Left renal cortex interstitium (tissue), 4 donors: ENCODE measurements at regions not wholly inside any gene's neighbourhood (a gene's known extent, or its start where the extent isn't known, plus 50 kb on each side); places are given as distances from the start of the nearest gene placed in this dataset.

Experiments
- DNase-seq, 4 donors: peaks; one replicate each; pipeline ENCODE4 v3.0.0-alpha.2; 2013; ENCODE audit warnings: low read depth in 4 of 4, low spot score in 2 of 4, missing footprints in 1 of 4

DNA sequence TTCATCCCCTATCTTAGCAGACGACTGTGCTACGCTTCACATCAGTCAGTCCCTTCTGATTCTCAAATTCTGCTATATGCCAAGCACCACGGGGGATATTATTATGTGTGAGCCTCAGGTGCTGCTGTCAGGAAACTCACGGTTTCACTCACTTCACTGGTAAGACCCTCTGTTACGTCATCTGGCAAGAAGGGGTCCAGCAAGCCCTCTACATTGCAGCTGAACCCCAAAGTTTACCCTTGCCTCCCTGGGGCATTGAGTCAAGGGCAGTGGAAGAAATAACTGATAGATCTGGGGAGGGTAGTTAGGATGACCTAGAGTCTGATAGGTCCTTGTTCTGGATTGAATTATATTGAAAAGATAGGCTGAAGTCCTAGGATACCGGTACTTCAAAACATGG, 237.4 kb downstream of the RRAGC start:
- DNase-seq: no peak

DNA sequence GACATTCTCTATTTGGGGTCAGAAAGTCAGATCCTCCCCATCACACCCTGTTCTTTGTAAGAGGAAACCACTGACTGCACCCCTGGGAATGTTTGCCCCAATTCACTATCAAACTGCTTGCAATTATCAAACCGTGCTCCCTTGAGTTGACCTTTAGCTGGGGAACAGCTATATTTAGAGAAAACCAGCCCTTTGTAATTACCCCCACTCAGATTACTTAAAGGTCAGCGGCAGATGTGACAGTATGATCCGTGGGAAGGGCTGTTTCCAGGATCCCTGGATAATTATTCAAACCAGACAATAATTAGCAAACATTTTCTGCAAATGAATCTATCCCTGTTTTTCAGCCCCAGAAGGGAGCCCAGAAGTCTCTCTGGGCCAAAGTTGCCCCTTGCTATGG, 242.7 kb downstream of the RRAGC start:
- no peak for DNase-seq

DNA sequence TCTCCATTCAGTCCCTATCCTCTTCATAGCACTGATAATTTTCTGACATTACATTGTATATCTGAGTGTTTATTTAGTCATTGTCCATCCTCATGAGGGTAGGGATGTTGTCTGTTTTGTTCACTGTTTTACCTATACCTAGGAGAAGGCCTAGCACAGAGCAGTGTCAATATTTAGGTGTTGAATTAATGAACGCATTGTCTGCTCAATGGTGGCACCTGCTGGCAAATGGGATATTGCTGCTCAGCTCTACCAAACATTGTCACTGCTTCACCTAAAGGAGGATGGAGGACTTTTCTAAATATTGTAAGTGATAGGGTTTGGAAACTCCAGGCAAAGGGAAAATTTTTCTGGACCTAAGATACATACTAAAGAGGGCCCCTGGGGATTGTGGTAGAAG, 243.9 kb downstream of the RRAGC start:
- no peak for DNase-seq

DNA sequence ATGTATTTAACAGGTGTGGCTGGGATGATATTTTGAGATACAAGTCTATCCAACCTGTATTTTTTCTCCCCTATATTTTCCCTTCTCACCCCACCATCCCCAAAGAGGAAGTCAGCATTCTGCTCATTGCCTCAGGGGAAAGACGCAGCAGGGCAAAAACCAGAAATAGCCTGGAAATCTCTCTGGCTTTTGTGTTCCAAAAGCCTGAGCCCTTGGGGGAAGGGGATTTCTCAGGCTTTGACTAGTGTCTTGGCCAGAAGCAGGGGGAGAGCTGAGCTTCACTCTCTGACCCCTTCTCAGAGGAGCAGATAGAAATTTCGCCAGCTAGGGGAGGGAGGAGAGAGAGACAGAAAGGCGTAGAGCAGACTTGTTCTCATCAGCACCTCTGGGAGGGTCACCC, 244.7 kb downstream of the RRAGC start:
- DNase-seq: no peak

DNA sequence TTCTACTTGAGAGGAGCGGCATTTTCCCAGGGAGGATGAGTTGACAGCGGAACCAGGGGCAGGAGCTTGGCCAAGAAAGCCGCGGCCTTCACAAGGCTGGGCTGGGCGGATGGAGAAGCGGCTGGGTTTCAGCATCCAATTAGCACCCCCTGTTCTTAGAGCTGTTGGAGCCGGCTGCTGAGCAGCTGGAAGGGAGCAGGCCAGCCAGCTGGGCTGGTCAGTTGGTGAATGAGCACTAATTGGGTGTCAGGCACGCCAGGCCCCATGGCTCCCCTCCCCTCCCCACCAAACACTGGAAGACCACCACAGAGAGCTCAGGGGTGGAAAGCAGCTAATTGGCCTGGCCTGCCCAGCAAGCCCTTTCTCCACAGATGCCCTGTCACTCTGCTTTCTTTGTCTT, 245.6 kb downstream of the RRAGC start:
- no peak for DNase-seq

DNA sequence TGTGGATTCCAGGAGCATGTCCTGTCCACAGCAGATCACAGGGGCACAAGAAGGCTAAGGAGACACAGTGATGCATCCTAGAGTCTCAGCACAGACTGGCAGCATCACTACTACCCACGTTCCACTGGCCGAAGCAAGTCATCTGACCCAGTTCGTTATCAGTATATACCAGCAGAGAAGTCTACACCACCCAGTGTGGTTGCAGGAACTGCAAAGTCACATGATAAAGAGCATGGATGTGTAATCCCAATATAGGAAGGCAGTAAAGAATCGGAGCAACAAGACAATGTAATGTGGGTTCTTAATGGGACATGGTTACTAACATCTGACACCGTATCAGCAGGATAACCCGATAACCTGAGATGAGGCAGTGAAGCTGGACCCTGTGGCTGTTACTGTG, 246.6 kb downstream of the RRAGC start:
- no peak for DNase-seq

DNA sequence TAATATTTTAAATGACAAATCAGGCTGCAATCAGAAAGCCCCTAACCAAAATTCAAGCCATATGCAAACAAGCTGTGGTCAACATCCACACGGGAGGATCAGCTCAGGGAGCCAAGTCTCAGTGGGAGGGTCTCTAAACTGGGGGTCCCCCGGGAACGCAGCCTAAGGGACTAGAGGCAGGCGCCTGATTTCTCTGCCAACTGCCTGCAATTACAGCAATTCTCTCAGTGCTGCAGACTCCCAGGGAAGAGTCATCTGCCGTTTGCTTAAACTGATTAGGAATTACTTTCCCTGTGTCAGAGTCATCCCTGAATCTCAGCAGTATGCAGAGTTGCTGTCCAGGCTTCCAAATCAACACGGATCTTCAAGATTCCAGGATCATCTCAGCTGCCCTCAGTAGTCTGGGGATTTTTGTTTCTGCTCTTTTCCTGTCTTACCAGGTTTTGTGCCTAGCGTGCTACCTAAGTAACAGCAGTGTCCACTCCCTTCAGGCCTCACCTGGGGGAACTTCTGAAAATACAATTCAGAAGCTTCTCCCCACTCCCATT, 247.8 kb downstream of the RRAGC start:
- DNase-seq: no peak

DNA sequence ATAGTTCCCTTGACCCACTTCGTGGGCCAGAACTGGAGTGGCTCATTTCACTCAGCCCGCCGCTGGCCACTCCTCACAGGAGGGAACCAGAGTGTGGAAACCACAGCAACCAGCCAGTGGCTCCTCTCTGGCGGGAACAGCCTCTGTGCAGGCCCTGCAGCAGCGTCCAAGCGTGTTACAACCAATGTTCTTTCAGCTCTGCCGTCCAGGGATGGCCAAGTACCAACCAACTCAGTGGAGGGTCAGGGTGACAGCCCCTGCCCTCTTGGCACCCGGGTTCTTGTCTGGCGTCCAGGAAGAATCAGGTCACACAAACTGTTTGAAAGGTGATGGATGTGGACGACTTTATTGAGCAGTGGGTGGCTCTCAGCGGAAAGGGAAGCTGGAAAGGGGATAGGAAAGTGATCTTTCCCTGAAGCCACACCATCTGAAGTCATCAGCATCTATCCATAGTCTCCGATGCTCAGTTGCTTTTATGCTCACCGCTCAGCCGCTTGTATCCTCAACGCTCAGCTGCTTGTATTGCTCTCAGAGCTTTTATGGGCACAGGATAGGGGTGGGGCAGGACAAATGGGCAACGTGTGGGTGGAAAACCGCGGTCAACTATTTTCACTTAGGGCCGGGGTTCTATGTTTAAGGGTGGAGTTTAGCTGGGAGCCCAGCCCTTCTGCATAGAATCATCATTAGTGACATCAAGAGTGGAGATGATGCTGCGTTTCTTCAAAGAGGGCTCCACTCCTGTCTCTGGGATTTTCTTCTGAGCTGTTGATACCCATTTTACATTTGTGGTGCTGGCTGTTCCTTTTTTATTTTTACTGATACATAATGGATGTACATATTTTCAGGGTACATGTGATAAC, 250.2 kb downstream of the RRAGC start:
- no peak for DNase-seq

DNA sequence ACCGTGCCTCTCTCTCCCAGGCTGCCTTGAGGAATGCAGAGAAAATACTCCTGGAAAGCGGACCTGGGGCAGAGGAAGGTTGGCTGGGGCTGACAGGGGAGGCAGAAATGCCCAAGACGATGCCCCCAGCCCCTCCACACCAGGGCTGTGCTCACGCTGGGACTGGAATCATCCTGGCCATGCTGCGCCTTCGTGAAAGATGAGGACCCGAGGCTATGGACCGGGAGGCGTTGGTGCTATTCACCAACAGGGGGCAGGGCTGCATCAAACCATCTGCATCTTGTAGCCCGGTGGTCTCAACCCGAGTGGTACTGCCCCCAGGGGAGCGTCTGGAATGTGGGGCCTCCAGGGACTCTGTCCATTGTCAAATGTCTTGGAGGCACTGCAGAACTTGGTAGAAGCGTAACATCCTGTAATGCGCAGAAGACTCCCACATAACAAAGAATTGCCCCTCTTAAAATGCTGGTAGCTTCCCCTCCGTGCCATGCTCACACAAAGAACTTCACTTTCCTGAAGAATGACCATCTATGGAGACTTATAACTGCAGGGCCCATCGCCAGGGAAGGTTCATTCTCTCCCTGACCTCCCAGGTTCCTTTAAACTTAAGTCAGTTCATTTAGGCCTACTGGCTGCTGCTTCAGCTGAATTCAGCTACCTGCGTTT, 251.2 kb downstream of the RRAGC start:
- DNase-seq: no peak

DNA sequence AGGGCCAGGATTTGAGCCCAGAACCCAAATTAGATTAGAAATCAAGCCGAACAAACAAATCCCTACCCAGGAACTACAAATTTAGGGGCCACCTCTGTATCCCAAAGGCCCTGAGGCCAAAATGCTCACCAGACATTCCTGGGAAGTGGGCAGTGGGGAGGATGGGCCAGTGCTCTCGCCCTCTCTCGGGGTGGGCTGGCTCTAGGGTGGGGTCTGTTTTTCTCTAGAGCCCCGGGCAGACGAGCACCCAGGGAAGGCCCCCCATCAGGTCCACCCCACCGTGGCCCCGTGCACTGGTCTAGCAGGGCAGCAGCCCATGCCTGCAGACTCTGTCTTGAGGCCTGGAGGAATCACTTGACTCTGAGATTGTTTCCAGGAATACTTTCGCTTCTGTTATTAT, 252.0 kb downstream of the RRAGC start:
- no peak for DNase-seq

DNA sequence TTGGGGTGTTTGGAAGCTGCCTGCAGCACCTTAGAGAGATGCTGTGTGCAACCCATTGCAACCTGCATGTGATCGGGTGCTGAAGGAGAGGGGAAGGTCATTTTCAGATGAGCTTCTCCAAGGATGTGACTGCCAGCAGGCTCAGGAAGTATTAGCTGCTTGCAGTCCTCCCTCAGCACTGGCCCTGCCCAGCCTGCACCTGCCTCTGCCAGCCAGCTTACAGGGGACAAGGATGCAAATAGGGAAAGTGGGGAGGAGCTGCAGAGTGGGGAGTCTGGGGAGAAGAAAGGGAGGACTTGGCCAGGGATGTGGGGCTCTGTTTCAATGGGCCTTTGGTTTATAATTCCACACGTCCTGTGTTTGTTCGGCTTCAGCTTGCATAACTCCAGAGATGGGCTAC, 254.5 kb downstream of the RRAGC start:
- DNase-seq: no peak

DNA sequence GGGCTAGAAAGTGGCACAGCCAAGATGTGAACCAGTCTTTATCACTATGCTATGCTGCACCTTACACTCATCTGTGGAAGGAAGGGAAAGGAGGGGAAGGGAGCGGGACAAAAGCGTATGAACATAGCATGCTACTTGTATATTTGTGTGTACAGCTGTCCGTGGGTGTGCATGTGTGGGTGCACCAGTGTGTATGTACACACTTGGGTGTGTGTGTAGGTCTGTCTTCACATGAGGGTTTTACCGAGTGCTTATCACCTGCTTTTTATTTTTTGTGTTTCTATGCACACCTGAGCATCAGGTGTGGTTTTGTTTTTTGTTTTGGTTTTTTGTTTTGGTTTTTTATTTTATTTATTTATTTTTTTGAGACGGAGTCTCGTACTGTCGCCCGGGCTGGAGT, 255.7 kb downstream of the RRAGC start:
- no peak for DNase-seq

DNA sequence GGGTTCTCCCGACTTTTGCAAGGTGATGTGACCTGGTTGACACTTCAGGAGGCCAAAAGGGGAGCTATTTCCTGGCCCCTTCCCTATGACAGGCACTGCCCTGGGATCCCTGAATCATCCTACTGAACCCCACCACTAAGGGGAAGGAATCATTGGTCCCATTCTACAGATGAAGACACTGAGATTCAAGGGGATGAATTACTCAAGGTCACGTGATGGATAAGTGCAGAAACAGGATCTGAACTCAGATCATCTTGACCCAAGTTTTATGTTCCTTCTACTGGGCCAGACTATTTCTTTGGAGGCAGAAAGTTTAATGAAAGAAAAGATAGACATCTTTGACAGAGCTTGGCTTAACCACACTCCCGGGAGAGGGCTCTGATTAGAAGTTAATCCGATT, 258.7 kb downstream of the RRAGC start:
- no peak for DNase-seq

DNA sequence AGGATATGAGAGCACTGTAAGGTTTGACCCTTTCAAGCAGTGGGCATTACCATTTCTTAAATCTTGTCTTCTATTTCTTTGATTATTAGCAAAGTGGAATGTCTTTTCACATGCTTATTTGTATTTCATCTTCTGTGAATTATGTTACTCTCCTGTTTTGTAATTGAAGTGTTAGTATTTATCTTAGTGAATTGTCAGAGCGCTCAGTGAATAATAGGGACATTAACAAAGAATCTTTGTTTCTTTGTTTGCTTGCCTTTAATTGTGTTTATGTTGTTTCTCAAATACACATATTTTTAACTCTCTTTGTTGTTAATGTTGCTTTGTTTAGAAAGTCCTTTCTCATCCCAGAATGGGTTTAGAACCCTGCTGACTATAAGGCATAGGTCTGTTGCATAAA, 259.3 kb downstream of the RRAGC start:
- no peak for DNase-seq

DNA sequence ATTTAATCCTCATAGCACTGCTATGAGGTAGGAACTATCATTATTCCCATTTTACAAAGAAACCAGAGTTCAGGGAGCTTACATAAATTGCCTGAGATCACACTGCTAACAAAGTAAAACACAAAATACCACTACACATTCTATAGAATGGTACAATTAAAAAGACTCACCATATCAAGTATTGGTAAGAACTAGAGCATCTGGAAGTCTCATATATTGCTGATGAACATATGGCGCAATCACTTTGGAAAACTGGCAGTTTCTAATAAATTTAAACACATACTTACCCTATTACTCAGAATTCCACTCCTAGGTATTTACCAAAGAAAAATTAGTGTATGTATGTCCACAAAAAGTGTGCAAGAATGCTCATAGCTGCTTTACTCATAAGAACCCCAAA, 261.5 kb downstream of the RRAGC start:
- DNase-seq: no peak

DNA sequence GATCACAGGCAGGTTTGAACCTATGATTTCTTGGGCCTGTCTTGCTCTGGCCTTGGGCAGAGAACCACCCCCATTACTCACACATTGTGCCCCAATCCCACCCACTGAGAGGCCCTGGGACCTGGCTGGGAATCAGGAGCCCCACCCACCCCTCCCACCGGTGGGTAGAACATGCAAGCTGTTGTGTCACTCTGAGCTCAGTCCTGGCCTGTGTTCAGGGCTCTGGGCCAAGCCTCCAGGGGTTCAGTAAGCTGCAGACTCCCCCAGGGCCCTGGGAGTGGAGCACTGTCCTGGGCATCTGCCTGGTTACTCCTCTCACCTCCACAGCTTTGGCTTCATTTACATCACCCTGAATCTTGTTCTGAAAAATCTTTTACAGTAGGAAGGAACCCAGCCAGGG, 270.5 kb downstream of the RRAGC start:
- no peak for DNase-seq

DNA sequence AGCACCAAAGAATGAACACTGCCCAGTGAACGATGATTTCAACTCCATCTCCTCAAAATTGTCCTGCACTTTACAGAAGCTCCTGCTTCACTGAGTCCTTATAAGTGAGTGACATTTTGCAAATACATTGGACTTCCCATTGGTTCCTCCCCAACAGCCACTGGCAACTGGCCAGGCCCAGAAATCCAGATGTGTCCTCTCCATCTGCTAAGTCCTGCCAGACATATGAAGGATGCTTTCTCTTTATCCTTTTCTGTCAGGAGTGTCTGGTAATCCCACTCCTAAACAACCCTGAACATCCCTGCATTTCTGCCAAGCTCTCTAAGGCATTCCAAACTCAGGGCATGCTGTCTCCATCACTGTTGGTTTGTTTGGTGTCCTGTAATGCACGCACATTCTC, 271.8 kb downstream of the RRAGC start:
- DNase-seq: no peak

DNA sequence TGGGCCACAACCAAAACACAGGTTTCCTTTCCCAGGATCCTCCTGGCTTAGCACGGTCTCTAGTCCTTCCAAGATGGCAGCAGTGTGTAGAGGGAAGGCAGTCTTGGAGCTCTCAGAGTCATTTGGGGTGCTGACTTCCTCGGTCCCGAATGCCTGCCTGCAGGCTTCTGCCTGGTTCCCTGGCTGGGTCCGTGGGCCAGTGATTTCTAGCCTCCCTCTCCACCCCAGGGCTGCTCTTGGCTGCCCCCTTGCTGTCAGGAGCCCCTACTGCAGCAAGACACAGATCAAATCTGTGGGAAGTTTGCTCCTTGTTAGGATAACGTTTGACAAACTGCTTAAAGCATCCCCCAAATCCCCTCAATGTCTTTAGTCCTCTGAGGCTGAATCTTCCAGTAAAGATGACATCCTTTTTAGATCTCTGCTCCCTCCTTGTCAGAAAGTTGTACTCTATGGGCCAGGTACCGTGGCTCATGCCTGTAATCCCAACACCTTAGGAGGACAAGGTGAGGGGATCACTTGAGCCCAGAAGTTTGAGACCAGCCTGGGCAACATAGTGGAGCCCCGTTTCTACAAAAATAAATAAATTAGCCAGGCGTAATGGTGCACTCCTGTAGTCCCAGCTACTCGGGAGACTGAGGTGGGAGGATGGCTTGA, 272.5 kb downstream of the RRAGC start:
- no peak for DNase-seq

DNA sequence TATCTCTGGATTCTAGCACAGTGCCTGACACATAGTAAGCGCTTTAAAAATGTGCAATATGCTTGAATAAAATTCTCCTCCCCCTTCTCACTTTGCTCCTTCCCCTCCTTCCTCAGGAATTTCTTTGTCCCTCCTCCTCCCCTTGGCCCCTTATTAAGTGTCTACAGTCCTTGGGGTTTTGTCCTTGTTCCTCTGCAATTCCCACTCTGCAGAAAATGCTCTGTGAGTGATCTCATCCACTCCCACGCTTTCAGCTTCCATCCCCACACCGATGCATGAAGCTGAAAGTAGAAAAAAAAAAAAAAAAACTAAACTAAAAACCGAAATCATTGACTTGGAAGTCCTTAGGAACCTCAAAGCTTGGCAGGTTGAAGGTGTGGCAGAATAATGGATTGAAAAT, 273.6 kb downstream of the RRAGC start:
- no peak for DNase-seq

DNA sequence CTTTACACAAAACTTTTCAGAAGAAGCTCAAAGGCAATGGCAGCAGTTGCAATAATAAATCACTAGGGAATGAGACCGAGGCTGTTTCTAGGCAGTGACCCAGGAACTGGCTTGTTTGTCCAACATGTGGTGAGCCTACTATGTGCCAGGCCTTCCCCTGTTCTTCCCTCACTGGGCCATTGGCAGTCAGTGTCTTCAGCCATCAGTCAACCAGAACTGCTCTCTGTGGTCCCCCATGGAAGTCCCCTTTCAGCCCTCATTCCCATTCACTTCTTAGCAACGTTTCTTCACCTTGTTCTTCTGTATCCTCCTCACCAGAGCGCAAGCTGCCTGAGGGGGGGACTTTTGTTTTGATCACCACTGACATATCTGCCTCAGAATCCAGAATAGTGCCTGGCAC, 274.1 kb downstream of the RRAGC start:
- DNase-seq: no peak

DNA sequence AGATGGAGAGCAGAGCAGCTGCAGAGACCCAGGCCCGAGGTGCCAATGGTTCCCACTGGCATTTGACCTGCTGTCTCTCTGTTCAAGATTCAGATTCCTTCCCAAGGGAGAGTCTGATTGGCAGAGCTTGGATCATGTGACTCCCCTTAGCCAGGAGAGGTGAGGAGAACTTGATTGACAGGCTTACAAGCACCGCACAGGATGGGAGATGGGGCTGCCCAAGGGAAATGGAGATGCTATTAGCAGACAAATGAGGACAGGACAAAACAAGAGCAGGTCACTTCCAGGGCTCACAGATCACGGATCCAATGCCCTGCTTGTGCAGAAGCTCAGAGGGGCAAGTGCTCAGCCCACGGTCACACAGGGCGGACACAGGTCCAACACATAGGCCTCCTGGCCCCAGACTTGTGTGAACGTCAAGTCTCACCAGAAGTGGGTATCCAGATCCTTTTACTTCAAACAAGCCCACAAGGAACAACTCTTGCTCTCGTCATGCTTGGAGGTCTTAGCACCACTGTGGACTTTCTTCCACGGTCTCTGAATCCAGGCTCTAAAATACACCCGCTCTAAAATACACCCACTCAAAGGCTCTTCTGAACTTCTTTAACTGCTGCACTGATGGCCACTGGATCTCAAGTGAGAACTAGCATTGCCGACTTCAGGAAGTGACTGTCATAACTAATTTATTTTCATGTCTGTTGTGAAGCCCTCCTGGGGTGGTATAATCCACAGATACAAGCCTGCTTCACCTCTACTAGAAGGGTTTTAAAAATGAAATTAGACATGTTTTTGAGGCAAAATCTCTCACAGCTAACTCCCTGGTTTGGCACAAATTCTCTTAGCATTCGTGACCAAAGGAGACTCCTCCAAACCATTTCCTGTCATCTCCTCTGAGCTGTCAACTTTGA, 274.9 kb downstream of the RRAGC start:
- no peak for DNase-seq
